Parathyroid adenoma (tissue), 2 donors: ENCODE measurements at regions not wholly inside any gene's neighbourhood (a gene's known extent, or its start where the extent isn't known, plus 50 kb on each side); places are given as distances from the start of the nearest gene placed in this dataset.

Experiments
- H2AFZ ChIP-seq: fragments of 300-600 bp; sonication (generic); one replicate; pipeline ENCODE4 v1.7.0; 2017; ENCODE audit warnings: antibody characterized with exemption, mild to moderate bottlenecking
- H3K27ac ChIP-seq: fragments of 300-600 bp; sonication (generic); one replicate; pipeline ENCODE4 v1.7.0; 2017
- H3K27me3 ChIP-seq: fragments of 300-600 bp; sonication (generic); one replicate; pipeline ENCODE4 v1.7.0; 2017; ENCODE audit warnings: low read length; ENCODE audit not compliant: control insufficient read depth, insufficient read depth
- H3K36me3 ChIP-seq: fragments of 300-600 bp; sonication (generic); one replicate; pipeline ENCODE4 v1.7.0; 2017; ENCODE audit warnings: low read length; ENCODE audit not compliant: control insufficient read depth, insufficient read depth
- H3K4me1 ChIP-seq: fragments of 300-600 bp; sonication (generic); one replicate; pipeline ENCODE4 v1.7.0; 2017; ENCODE audit warnings: control low read depth
- H3K4me2 ChIP-seq: fragments of 300-600 bp; sonication (generic); one replicate; pipeline ENCODE4 v1.7.0; 2017; ENCODE audit warnings: low read length
- H3K4me3 ChIP-seq: fragments of 300-600 bp; sonication (generic); one replicate; pipeline ENCODE4 v1.7.0; 2017; ENCODE audit warnings: low read depth, low read length
- H3K79me2 ChIP-seq: fragments of 300-600 bp; sonication (generic); one replicate; pipeline ENCODE4 v1.7.0; 2017; ENCODE audit warnings: control low read depth
- H3K9ac ChIP-seq: fragments of 300-600 bp; sonication (generic); one replicate; pipeline ENCODE4 v1.7.0; 2017; ENCODE audit warnings: mild to moderate bottlenecking
- H3K9me3 ChIP-seq: fragments of 300-600 bp; sonication (generic); one replicate; pipeline ENCODE4 v1.7.0; 2017; ENCODE audit warnings: low read length; ENCODE audit not compliant: control insufficient read depth
- CTCF ChIP-seq: fragments of 300-600 bp; sonication (generic); IDR thresholded peaks from one replicate; pipeline ENCODE4 v1.7.0; 2017; ENCODE audit warnings: antibody characterized with exemption, mild to moderate bottlenecking
- donor health status: primary hyperparathyroidism.

DNA sequence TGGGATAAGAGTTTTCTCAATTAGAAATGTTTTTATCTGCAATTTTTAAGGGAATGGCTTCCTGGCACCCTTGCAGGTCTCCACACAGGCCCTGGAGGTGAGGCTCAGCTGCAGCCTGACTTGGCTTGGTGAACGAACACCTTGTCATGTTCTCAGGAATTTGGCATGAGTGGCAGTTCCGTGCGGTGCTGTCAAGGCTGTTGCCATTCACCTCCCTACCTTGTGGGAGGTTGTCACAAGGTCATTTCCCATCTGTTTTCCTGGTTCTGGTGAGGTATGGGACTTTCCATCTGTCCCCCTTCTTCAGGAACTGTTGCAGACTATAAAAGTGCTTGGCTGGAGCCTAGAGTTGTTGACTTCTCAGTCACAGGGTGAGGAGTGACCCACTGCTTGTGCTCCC lies 82.9 kb downstream of the ELOVL4 start:
- no peak overlapping the region for H3K4me3 ChIP-seq
- no peak for TF ChIP-seq CTCF

GRCh38 chr6:79864001-79864400 lies 83.4 kb downstream of the ELOVL4 start:
- Histone ChIP-seq H3K4me2 (no peak overlapping the region), H3K27me3 (no peaks in the 10 kb centered on the region), H3K4me3 (no peak overlapping the region), H3K9me3 (no peaks in the 10 kb centered on the region), H2AFZ (peak overlapping the region; percentile 29), H3K4me1 (no peaks in the 10 kb centered on the region), H3K9ac (no peak overlapping the region), H3K79me2 (no peaks in the 10 kb centered on the region), H3K27ac (no peak overlapping the region), H3K36me3 (no peaks in the 10 kb centered on the region)
- no peak for TF ChIP-seq CTCF

More for the DNA sequence above, 82.9 kb downstream of the ELOVL4 start:
- Histone ChIP-seq H3K27me3 (no peaks in the 10 kb centered on the region), H3K9me3 (no peaks in the 10 kb centered on the region), H3K4me1 (no peaks in the 10 kb centered on the region), H3K4me2 (no peak overlapping the region), H2AFZ (peak overlapping the region; percentile 29), H3K27ac (no peak overlapping the region), H3K79me2 (no peaks in the 10 kb centered on the region), H3K9ac (no peak overlapping the region), H3K36me3 (no peaks in the 10 kb centered on the region)

DNA sequence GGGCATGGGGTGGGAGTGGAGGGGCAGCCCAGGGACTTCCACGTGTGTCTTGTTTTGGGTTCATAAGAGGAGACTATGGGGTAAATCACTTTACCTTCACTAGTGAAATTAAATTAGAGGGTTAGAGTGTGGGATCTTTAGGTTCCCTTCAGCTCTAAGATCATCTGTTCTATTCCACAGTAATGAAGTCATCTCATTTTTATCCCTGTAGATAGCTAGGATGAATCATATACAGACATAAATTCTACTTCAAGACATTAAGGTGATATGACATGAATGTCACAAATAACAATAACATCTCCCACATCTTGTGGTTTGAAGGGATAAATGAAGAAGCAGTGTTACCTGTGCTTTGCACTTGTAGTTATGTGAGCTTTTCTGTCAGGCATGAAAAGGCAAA lies 83.8 kb downstream of the ELOVL4 start:
- Histone ChIP-seq H3K27ac (no peak overlapping the region), H3K9ac (no peak overlapping the region), H3K9me3 (no peaks in the 10 kb centered on the region), H3K4me3 (no peak overlapping the region), H3K4me2 (no peak overlapping the region), H3K27me3 (no peaks in the 10 kb centered on the region), H3K4me1 (no peaks in the 10 kb centered on the region), H2AFZ (no peak overlapping the region), H3K36me3 (no peaks in the 10 kb centered on the region), H3K79me2 (no peaks in the 10 kb centered on the region)
- no peak for TF ChIP-seq CTCF

DNA sequence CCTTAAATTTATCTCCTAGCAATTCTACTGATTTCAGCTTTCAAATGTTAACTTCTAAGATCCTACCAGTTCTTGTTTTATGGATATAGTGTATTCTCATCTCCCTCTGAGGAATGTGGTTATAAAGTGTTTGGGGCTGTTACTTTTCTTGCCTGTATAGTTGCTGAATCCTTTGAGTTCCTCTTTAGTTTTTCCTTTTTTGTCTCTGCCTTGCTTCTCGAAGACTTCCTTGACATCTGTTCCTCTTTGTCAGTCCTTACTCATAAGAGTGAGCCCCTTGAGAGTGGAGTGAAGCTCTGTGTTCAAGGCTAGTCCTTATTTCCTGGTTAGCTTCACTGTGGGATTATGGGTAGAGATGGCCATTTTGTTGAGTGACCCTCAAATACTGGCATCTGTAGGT lies 84.6 kb downstream of the ELOVL4 start:
- H3K9ac ChIP-seq: no peak overlapping the region
- no peaks in the 10 kb centered on the region for H3K79me2 ChIP-seq
- H3K27me3 ChIP-seq: no peaks in the 10 kb centered on the region
- H3K4me3 ChIP-seq: no peak overlapping the region
- no peaks in the 10 kb centered on the region for H3K9me3 ChIP-seq
- H2AFZ ChIP-seq: no peak overlapping the region
- H3K27ac ChIP-seq: no peak overlapping the region
- H3K36me3 ChIP-seq: no peaks in the 10 kb centered on the region
- H3K4me1 ChIP-seq: no peaks in the 10 kb centered on the region
- no peak for TF ChIP-seq CTCF
- H3K4me2 ChIP-seq: no peak overlapping the region

DNA sequence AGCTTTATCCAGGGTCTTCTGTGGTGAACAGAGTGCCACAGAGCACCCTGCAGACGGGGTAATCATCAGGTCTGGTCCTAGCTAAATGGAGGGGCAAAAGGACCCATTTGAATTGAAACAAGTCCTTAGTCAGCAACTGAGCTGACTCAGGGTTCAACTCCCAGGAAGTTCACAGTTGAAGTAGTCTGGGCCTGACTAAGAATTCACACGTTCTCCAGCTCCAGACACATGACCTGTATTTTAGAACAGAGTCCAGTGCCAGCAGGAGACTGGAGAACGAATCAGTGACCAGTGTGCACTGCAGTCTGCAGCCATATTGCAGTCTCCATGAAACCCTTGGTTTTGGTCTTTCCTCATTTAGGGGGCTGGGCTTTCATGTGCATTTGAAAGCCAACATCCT lies 85.2 kb downstream of the ELOVL4 start:
- H3K4me3 ChIP-seq: no peak overlapping the region
- H3K9ac ChIP-seq: no peak overlapping the region
- no peak overlapping the region for H2AFZ ChIP-seq
- H3K36me3 ChIP-seq: no peaks in the 10 kb centered on the region
- H3K27me3 ChIP-seq: no peaks in the 10 kb centered on the region
- H3K27ac ChIP-seq: no peak overlapping the region
- H3K79me2 ChIP-seq: no peaks in the 10 kb centered on the region
- no peak overlapping the region for H3K4me2 ChIP-seq
- no peak for TF ChIP-seq CTCF
- no peaks in the 10 kb centered on the region for H3K4me1 ChIP-seq
- H3K9me3 ChIP-seq: no peaks in the 10 kb centered on the region
